Panc1 (cell line): ENCODE measurements at regions not wholly inside any gene's neighbourhood (a gene's known extent, or its start where the extent isn't known, plus 50 kb on each side); places are given as distances from the start of the nearest gene placed in this dataset.

ENCODE experiments used
- ATAC-seq: fragments of 200-7000 bp; cut with Tn5 transposase; 2 replicates; pipeline ENCODE4 v1.9.1; 2020; ENCODE audit warnings: mild to moderate bottlenecking, moderate library complexity
- BruUV-seq: library from RNA; stranded (reverse); fragments of 400-500 nt; replicated peaks from 2 replicates; lab custom pipeline; 2021; lab: Mats Ljungman, UMichigan
- CTCF ChIA-PET: fragments of 300-600 bp; sonication (Branson Sonifier 250); formaldehyde crosslinking; loops from one replicate; lab custom pipeline; 2022; ENCODE audit warnings: antibody characterized with exemption; lab: Charles Lee
- POLR2A ChIA-PET: fragments of 300-600 bp; sonication (Branson Sonifier 250); formaldehyde crosslinking; loops from one replicate; lab custom pipeline; 2022; ENCODE audit warnings: antibody characterized with exemption; lab: Charles Lee
- DNase-seq: peaks from one replicate; pipeline ENCODE4 v3.0.0-alpha.2; 2010; ENCODE audit warnings: low read depth, low spot score
- H3K27ac ChIP-seq: 2 replicates; pipeline ENCODE4 v1.5.1; 2011; ENCODE audit warnings: mild to moderate bottlenecking, low read length, inconsistent platforms
- H3K27me3 ChIP-seq: fragments of 200-500 bp; sonication (Bioruptor generic); 2 replicates; pipeline ENCODE4 v1.6.0; 2014; ENCODE audit warnings: low read length, inconsistent platforms; ENCODE audit not compliant: control insufficient read depth, insufficient read depth
- H3K36me3 ChIP-seq: fragments of 200-500 bp; sonication (Bioruptor generic); 2 replicates; pipeline ENCODE4 v1.5.1; 2014; ENCODE audit warnings: inconsistent platforms, mild to moderate bottlenecking, low read length, moderate library complexity; ENCODE audit not compliant: control insufficient read depth, insufficient read depth
- H3K4me1 ChIP-seq: 2 replicates; pipeline ENCODE4 v1.5.1; 2011; ENCODE audit warnings: inconsistent platforms, mild to moderate bottlenecking, low read length, moderate library complexity; ENCODE audit not compliant: control insufficient read depth, insufficient read depth
- H3K4me3 ChIP-seq, 2 experiments: 2 replicates each; pipeline ENCODE4 v1.5.1; 2011 to 2012; ENCODE audit warnings: low read depth in 2 of 2, low read length in 2 of 2, mild to moderate bottlenecking in 2 of 2, inconsistent platforms in 1 of 2, moderate library complexity in 1 of 2
- H3K9me3 ChIP-seq: fragments of 200-500 bp; sonication (Bioruptor generic); 2 replicates; pipeline ENCODE4 v1.5.1; 2014; ENCODE audit warnings: low read depth, mild to moderate bottlenecking, inconsistent platforms, low read length, moderate library complexity; ENCODE audit not compliant: control insufficient read depth, insufficient read depth
- POLR2AphosphoS5 ChIP-seq: IDR thresholded peaks from 2 replicates; pipeline ENCODE4 v1.6.1; 2012; ENCODE audit warnings: mild to moderate bottlenecking, low read depth, low read length, moderate library complexity
- SIN3A ChIP-seq: IDR thresholded peaks from 2 replicates; pipeline ENCODE4 v1.6.1; 2012; ENCODE audit warnings: low read depth, mild to moderate bottlenecking, low read length, moderate library complexity, borderline replicate concordance; ENCODE audit not compliant: insufficient read depth
- TCF7L2 ChIP-seq: IDR thresholded peaks from 2 replicates; pipeline ENCODE4 v1.6.1; 2011; ENCODE audit warnings: mild to moderate bottlenecking, low read depth, low read length, inconsistent platforms
- in situ Hi-C: cut with HindIII; loops from 2 replicates; pipeline ENCODE4 v1.10.0; 2016; ENCODE audit warnings: low sequenced_read_pairs, low pct_unique_long_range_greater_than_20kb
- intact Hi-C: fragments of 100-400 bp; cut with micrococcal nuclease; formaldehyde crosslinking; loops from one replicate; pipeline ENCODE4 v1.10.0; 2022; ENCODE audit not compliant: unreplicated experiment
- TF ChIP-seq, protein P1 (sequence below), 2 experiments: IDR thresholded peaks; 2 replicates each; pipeline ENCODE4 v1.6.1; 2011 to 2012; ENCODE audit warnings: low read depth in 2 of 2, control low read depth in 1 of 2, low read length in 1 of 2, mild to moderate bottlenecking in 1 of 2, moderate library complexity in 1 of 2; ENCODE audit not compliant: insufficient read depth in 1 of 2
- TF ChIP-seq, protein P2 (sequence below): fragments of 450-650 bp; IDR thresholded peaks from 2 replicates; pipeline ENCODE4 v1.5.1; 2017; ENCODE audit warnings: mild to moderate bottlenecking

DNA sequence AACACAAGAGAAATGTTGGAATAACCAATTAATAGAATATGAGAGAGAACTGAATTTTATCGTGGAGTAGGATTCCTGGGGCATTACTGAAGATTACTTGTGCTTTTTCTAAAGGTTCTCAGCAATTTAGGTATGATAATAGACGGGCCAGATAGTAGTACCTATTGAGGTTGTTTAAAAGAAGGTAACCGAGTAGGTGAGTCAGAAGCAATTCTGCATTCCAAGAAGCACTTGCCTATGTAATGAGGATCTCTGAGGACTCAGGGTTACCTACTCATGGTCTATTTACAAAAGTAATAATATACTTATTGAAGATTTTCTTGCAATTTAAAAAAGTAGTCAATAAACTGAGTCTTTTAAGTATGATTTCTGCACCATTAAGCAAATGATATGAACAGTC, 1469.8 kb downstream of the BRINP3 start:
- ATAC-seq = no peak
- Histone ChIP-seq H3K9me3 (no peaks in the 10 kb centered on the region), H3K27ac (no peak overlapping the region), H3K27me3 (no peaks in the 10 kb centered on the region), H3K4me3 (no peak overlapping the region), H3K4me1 (no peaks in the 10 kb centered on the region), H3K36me3 (no peaks in the 10 kb centered on the region)
- DNase-seq = no peak
- in situ Hi-C loops (no loop called here), intact Hi-C loops (no loop called here)
- POLR2A ChIA-PET = no interaction called here
- CTCF ChIA-PET = no interaction called here
- BruUV-seq = no TSS peak
- TF ChIP-seq, protein P1, sequence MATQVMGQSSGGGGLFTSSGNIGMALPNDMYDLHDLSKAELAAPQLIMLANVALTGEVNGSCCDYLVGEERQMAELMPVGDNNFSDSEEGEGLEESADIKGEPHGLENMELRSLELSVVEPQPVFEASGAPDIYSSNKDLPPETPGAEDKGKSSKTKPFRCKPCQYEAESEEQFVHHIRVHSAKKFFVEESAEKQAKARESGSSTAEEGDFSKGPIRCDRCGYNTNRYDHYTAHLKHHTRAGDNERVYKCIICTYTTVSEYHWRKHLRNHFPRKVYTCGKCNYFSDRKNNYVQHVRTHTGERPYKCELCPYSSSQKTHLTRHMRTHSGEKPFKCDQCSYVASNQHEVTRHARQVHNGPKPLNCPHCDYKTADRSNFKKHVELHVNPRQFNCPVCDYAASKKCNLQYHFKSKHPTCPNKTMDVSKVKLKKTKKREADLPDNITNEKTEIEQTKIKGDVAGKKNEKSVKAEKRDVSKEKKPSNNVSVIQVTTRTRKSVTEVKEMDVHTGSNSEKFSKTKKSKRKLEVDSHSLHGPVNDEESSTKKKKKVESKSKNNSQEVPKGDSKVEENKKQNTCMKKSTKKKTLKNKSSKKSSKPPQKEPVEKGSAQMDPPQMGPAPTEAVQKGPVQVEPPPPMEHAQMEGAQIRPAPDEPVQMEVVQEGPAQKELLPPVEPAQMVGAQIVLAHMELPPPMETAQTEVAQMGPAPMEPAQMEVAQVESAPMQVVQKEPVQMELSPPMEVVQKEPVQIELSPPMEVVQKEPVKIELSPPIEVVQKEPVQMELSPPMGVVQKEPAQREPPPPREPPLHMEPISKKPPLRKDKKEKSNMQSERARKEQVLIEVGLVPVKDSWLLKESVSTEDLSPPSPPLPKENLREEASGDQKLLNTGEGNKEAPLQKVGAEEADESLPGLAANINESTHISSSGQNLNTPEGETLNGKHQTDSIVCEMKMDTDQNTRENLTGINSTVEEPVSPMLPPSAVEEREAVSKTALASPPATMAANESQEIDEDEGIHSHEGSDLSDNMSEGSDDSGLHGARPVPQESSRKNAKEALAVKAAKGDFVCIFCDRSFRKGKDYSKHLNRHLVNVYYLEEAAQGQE (IDR thresholded peaks at IDR 0.05; ENCODE audit: insufficient read depth in 1 of 2, low read depth in 2 of 2, low read length in 1 of 2) = no peak
- TF ChIP-seq, protein P2, sequence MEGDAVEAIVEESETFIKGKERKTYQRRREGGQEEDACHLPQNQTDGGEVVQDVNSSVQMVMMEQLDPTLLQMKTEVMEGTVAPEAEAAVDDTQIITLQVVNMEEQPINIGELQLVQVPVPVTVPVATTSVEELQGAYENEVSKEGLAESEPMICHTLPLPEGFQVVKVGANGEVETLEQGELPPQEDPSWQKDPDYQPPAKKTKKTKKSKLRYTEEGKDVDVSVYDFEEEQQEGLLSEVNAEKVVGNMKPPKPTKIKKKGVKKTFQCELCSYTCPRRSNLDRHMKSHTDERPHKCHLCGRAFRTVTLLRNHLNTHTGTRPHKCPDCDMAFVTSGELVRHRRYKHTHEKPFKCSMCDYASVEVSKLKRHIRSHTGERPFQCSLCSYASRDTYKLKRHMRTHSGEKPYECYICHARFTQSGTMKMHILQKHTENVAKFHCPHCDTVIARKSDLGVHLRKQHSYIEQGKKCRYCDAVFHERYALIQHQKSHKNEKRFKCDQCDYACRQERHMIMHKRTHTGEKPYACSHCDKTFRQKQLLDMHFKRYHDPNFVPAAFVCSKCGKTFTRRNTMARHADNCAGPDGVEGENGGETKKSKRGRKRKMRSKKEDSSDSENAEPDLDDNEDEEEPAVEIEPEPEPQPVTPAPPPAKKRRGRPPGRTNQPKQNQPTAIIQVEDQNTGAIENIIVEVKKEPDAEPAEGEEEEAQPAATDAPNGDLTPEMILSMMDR = no peak
- no peak for TF ChIP-seq SIN3A

DNA sequence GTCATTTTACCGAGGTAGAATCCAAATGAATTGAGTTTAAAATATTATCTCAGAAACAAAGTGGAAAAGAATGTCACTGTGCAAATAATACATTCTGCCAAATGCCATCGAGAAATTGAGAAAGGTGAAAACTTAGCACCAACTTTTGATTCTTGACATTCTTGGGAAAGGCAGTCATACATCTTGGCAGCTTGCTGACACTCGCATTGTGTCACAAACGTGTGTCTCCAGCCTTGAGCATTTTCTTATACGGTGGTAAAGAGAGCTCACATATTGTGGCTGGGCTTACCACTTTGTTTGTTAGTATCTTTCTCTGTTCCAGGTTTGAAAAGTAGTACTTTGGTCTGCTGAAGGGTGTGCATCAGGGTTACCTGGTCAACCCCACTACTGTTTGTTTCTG, 1456.1 kb downstream of the BRINP3 start:
- in situ Hi-C loops (no loop called here), intact Hi-C loops (no loop called here)
- ATAC-seq = no peak
- CTCF ChIA-PET = no interaction called here
- Histone ChIP-seq H3K4me3 (no peak overlapping the region), H3K36me3 (no peaks in the 10 kb centered on the region), H3K27me3 (no peaks in the 10 kb centered on the region), H3K27ac (no peak overlapping the region), H3K4me1 (no peaks in the 10 kb centered on the region), H3K9me3 (no peaks in the 10 kb centered on the region)
- no TSS peak for BruUV-seq
- POLR2A ChIA-PET = no interaction called here
- DNase-seq = no peak
- no peak for TF ChIP-seq TCF7L2
- TF ChIP-seq SIN3A = no peak
- TF ChIP-seq POLR2AphosphoS5 = no peak
- TF ChIP-seq, protein P1 (IDR thresholded peaks at IDR 0.05; ENCODE audit: insufficient read depth in 1 of 2, low read depth in 2 of 2, low read length in 1 of 2) = no peak
- TF ChIP-seq, protein P2 = no peak
